ENCODE measurements at regions not wholly inside any gene's neighbourhood (a gene's known extent, or its start where the extent isn't known, plus 50 kb on each side); places are given as distances from the start of the nearest gene placed in this dataset.
"Not testable (repeated sequence)": the region's sequence is repeated elsewhere in the genome, so short reads cannot be mapped to it uniquely, and the experiment has no call there.

DNA sequence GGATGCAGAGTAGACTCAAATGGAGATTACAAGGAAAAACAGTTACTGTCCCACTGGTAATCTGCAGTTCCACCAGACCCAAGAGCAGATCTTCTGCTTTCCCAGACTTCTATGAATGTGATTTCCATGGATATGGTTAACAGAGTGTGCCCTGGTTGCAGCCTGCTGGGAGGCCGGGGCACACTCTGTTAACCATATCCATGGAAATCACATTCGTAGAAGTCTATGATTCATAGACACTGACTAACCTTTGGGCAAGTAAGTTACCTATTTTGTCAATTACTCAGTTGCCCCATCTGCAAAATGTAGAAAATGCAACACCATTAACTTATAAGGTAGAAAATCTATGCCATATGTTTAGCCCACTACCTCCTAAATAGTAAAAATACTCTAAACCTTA, 443.1 kb upstream of the PITX2 start:
- DNase-seq (no peak), ATAC-seq (no peak)
- H3K27me3 Mint-ChIP-seq = no peaks in the 10 kb centered on the region
- no peaks in the 10 kb centered on the region for H3K4me1 Mint-ChIP-seq
- ChIA-PET CTCF (interaction anchor here (1.0 kb wide), 1 partner anchor 15 kb away, joined by 3 read pairs; no protein-coding TSS in a partner anchor), POLR2A (no interaction called here)
- H3K27ac Mint-ChIP-seq = no peak overlapping the region
- no peak overlapping the region for H3K4me3 Mint-ChIP-seq
- no peaks in the 10 kb centered on the region for H3K9me3 Mint-ChIP-seq (ENCODE audit: low read depth)
- intact Hi-C loops (cut with DNase I, micrococcal nuclease) = no loop called here
- no peaks in the 10 kb centered on the region for H3K36me3 Mint-ChIP-seq (ENCODE audit: low read depth)

DNA sequence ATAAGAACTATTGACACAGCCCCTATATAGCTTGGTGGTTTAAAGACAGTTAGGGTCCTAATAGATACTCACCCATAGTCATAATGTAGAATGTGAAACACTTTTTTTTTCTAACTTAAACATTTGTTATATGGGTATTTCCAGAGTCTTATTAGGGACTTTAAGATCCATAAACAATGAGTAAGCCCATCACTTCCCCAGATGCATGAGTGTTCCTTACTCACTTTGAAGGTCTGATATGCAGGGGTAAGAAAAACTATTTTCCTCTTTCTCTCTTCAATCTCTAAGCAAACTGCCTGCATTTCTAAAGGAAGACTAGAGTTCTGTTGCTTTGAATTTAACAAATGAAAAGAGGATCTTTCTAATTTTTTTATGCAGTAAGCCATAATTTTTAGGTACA, 443.6 kb upstream of the PITX2 start:
- no peak overlapping the region for H3K27ac Mint-ChIP-seq
- H3K9me3 Mint-ChIP-seq (ENCODE audit: low read depth) = peaks cover 3% of the 10 kb centered on the region
- ATAC-seq (no peak), DNase-seq (no peak)
- POLR2A ChIA-PET = no interaction called here
- no peaks in the 10 kb centered on the region for H3K36me3 Mint-ChIP-seq (ENCODE audit: low read depth)
- H3K4me3 Mint-ChIP-seq = no peak overlapping the region
- CTCF ChIA-PET = interaction anchor here (1.0 kb wide), 1 partner anchor 15 kb away, joined by 3 read pairs; no protein-coding TSS in a partner anchor
- peaks cover 2% of the 10 kb centered on the region for H3K27me3 Mint-ChIP-seq
- H3K4me1 Mint-ChIP-seq = no peaks in the 10 kb centered on the region
- intact Hi-C loops (cut with DNase I, micrococcal nuclease) = no loop called here

DNA sequence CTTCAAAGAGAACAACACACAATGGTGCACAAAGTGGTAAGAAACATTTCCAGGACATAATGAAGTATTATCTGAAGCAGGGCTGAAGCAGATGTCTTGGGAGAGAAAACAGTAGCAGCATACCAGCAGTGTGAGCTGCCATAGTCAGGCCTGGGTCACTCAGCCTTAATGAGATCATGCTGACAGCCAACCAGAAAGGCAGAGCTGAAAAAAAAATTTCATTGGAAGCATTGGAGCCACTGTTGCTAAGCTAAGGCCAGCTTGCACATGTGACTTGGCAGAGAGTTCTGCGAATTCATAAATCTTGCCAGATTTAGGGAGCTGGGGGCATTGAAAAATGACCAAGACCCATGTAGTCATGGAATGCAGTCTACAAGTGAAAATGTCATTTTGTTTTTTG, 444.0 kb upstream of the PITX2 start:
- Mint-ChIP-seq H3K27ac (no peak overlapping the region), H3K27me3 (peaks cover 2% of the 10 kb centered on the region), H3K36me3 (ENCODE audit: low read depth) (no peaks in the 10 kb centered on the region), H3K4me1 (no peaks in the 10 kb centered on the region), H3K4me3 (no peak overlapping the region), H3K9me3 (ENCODE audit: low read depth) (peaks cover 3% of the 10 kb centered on the region)
- DNase-seq (no peak), ATAC-seq (no peak)
- ChIA-PET POLR2A (no interaction called here), CTCF (interaction anchor here (1.0 kb wide), 1 partner anchor 14 kb away, joined by 3 read pairs; no protein-coding TSS in a partner anchor)
- intact Hi-C loops (cut with DNase I, micrococcal nuclease) = no loop called here

DNA sequence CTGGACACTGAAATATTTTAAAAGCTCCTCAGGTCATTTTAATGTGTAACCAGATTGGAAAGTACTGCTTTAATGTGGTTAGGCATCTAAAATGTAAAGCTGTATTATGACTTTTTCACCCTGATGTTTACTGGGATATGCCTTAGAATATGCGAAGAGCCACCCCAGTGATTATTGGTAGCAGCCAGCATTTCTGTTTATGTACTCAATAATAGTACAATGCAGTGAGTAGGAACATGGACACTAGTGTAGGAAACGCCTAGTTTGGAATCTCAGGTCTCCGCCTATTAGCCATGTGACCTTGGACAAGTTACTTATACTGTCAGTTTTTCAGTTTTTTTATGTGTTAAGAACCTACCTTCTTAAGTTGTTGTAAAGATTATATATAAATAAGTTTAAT, 446.0 kb upstream of the PITX2 start:
- DNase-seq = no peak
- no peak overlapping the region for H3K27ac Mint-ChIP-seq
- no peaks in the 10 kb centered on the region for H3K36me3 Mint-ChIP-seq (ENCODE audit: low read depth)
- no peak overlapping the region for H3K4me3 Mint-ChIP-seq
- no peak for ATAC-seq
- peaks cover 10% of the 10 kb centered on the region for H3K9me3 Mint-ChIP-seq (ENCODE audit: low read depth)
- CTCF ChIA-PET = no interaction called here
- no peaks in the 10 kb centered on the region for H3K4me1 Mint-ChIP-seq
- POLR2A ChIA-PET = no interaction called here
- peaks cover 2% of the 10 kb centered on the region for H3K27me3 Mint-ChIP-seq
- intact Hi-C loops (cut with DNase I, micrococcal nuclease) = no loop called here

DNA sequence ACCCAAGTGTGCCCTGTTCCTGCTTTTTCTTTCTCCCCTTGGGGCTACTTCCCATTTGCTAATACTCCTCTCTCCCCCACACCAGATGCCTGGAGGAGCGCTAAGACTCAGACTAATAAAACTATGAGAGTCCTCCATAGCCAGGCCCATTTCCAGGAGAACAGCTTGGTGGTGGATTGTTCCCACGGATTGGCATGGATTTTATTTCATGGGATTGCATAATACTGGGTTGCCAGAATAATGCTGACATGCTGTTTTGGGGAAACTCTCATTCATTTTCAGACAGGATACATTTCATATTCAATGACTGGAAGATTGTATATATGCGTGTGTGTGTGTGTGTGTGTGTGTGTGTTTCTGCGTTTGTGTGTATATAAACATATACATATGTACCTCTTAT, 447.5 kb upstream of the PITX2 start:
- no peak for DNase-seq
- CTCF ChIA-PET = no interaction called here
- POLR2A ChIA-PET = no interaction called here
- Mint-ChIP-seq H3K27me3 (peaks cover 2% of the 10 kb centered on the region), H3K4me1 (no peaks in the 10 kb centered on the region), H3K4me3 (no peak overlapping the region), H3K27ac (no peak overlapping the region), H3K9me3 (ENCODE audit: low read depth) (peaks cover 10% of the 10 kb centered on the region), H3K36me3 (ENCODE audit: low read depth) (no peaks in the 10 kb centered on the region)
- intact Hi-C loops (cut with DNase I, micrococcal nuclease) = no loop called here
- no peak for ATAC-seq

DNA sequence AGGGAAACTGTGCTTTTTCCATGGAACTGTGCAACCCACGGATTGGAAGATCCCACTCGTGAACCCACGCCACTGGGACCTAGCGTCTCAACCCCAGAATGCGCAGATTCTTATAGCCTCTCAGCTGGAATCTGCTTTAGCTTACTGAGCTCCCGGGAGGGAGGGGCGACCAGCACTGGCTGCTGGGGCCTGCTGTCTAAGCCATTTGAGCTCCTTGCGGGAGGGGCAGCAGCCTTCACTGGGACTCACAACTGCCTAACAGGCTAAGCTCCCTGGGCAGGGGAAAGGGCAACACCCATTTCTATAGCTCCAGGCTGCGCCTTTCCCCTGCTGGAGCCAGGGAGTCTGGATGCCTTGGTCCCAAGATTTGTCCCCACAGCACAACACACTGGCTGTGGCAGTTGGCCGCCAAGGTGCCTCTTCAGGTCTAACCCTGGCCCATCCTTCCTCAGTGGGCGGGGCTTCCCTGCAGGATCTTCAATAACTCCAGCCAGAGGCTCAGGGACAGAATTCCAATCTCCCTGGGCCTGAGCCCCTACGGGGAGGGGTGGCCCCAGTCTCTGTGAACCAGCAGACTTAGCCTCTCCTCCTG, 451.7 kb upstream of the PITX2 start:
- ChIA-PET CTCF (no interaction called here), POLR2A (no interaction called here)
- DNase-seq (no peak), ATAC-seq (no peak)
- no peak overlapping the region for H3K27ac Mint-ChIP-seq
- intact Hi-C loops (cut with DNase I, micrococcal nuclease) = no loop called here
- H3K4me1 Mint-ChIP-seq = no peaks in the 10 kb centered on the region
- H3K4me3 Mint-ChIP-seq = no peak overlapping the region
- H3K9me3 Mint-ChIP-seq (ENCODE audit: low read depth) = peaks cover 21% of the 10 kb centered on the region
- H3K36me3 Mint-ChIP-seq (ENCODE audit: low read depth) = no peaks in the 10 kb centered on the region
- H3K27me3 Mint-ChIP-seq = peaks cover 2% of the 10 kb centered on the region

DNA sequence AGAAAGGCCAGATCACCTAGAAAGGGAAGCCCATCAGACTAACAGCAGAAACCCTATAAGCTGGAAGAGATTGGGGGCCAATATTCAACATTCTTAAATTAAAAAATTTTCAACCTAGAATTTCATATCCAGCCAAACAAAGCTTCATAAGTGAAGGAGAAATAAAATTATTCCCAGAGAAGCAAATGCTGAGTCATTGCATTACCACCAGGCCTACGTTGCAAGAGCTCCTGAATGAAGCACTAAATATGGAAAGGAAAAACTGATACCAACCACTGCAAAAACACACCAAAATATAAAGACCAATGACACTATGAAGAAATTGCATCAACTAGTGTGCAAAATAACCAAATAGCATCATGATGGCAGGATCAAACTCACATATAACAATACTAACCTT, 453.4 kb upstream of the PITX2 start:
- peaks cover 19% of the 10 kb centered on the region for H3K9me3 Mint-ChIP-seq (ENCODE audit: low read depth)
- CTCF ChIA-PET; H3K36me3 Mint-ChIP-seq (ENCODE audit: low read depth); H3K27ac Mint-ChIP-seq; ATAC-seq; DNase-seq; H3K4me1 Mint-ChIP-seq; intact Hi-C loops (cut with DNase I, micrococcal nuclease); H3K27me3 Mint-ChIP-seq; H3K4me3 Mint-ChIP-seq; POLR2A ChIA-PET: not testable (repeated sequence)

DNA sequence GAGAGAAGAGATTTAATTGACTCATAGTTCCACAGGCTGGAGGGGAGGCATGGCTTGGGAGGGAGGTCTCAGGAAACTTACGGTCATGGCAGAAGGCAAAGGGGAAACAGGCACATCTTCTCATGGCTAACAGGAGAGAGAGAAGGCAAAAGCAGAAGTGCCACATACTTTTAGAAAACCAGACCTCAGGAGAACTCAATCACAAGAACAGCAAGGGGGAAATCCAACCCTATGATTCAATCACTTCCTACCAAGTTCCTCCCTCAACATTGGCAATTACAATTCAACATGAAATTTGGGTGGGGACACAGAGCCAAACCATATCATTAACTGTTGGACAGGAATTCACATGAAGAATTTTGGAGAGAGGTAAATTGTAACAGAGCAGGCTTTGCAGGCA, 485.3 kb upstream of the PITX2 start:
- ATAC-seq (no peak), DNase-seq (no peak)
- Mint-ChIP-seq H3K9me3 (ENCODE audit: low read depth) (peaks cover 4% of the 10 kb centered on the region), H3K4me1 (no peaks in the 10 kb centered on the region), H3K27ac (no peak overlapping the region), H3K36me3 (ENCODE audit: low read depth) (no peaks in the 10 kb centered on the region), H3K4me3 (no peak overlapping the region), H3K27me3 (no peaks in the 10 kb centered on the region)
- intact Hi-C loops (cut with DNase I, micrococcal nuclease) = no loop called here
- ChIA-PET CTCF (no interaction called here), POLR2A (no interaction called here)

DNA sequence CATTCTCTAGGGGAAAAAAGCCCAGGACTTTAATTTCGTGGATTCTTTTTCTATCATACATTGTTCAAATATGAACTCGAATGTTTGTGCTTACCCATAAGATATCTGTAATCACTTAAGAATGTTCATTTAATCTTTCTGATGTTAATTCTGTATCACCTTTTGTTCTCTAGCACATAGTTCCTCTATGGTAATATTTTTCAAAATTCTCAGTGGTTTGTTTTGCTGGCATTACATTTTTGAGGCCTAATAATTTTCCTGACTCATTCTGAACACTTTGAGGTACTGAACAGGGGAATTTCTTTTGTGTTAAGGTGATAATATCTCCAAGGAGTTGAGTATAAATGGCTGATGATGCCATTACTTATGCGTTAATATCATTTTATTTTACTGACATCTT, 490.7 kb upstream of the PITX2 start:
- POLR2A ChIA-PET = no interaction called here
- DNase-seq = no peak
- intact Hi-C loops (cut with DNase I, micrococcal nuclease) = no loop called here
- Mint-ChIP-seq H3K36me3 (ENCODE audit: low read depth) (no peaks in the 10 kb centered on the region), H3K27me3 (no peaks in the 10 kb centered on the region), H3K27ac (no peak overlapping the region), H3K4me3 (no peak overlapping the region), H3K4me1 (no peaks in the 10 kb centered on the region), H3K9me3 (ENCODE audit: low read depth) (no peaks in the 10 kb centered on the region)
- CTCF ChIA-PET = no interaction called here
- no peak for ATAC-seq

DNA sequence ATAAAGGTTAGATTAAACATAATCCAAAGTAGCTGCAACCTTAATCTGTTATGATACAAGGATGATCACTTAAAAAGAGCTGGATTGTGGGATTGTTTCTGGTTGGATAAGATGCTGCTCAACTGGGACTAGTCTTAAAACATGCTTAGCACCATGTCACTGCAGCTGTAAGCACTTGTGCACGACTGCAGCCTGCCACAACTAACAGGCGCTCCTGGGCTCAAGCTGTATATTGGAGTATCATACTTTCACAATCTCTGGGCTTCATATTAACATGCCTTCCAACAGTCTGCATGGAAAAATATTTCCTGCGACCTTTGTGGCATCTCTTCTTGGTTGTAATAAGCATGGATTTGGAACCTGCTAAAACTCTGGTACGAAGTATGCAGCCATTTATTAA, 493.0 kb upstream of the PITX2 start:
- Mint-ChIP-seq H3K36me3 (ENCODE audit: low read depth) (no peaks in the 10 kb centered on the region), H3K9me3 (ENCODE audit: low read depth) (peaks cover 6% of the 10 kb centered on the region), H3K27ac (no peak overlapping the region), H3K4me3 (no peak overlapping the region), H3K4me1 (no peaks in the 10 kb centered on the region), H3K27me3 (no peaks in the 10 kb centered on the region)
- intact Hi-C loops (cut with DNase I, micrococcal nuclease) = no loop called here
- ATAC-seq (no peak), DNase-seq (no peak)
- CTCF ChIA-PET = no interaction called here
- POLR2A ChIA-PET = no interaction called here

DNA sequence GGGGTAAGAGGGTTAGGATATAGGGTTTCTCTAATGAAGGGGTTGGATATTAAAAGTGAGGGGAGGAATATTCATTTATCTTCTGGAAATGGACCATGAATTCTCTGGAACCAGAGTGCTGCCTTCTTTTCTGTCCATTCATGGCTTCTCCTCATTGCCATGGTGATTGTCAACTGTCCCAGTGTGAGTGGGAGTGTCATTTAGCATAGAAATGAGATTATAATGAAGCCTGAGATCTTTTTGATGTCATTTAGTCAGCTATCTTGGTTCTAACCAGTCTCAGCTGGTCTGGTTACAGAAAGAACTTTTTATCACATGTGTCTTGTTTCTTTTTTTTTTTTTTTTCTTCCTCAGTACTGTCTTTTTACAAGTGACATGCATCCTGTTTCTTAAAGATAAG, 497.3 kb upstream of the PITX2 start:
- Mint-ChIP-seq H3K27me3 (no peaks in the 10 kb centered on the region), H3K27ac (no peak overlapping the region)
- CTCF ChIA-PET = no interaction called here

DNA sequence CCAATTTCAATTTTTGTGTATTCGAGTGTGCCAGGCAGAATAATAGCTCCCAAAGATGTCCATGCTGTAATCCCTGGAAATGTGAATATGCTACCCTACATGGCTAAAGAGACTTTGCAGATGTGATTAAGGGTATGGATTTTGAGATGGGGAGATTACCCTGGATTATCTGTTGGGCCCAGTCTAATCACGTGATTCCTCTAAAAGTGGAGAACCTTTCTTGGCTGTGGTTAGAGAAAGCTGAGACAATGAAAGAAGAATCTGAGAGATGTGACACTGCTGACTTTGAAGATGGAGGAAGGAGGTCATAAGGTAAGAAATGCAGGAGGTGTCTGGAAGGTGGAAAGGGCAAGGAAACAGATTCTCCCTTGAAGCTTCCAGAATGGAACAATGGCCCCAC, 503.5 kb upstream of the PITX2 start:
- CTCF ChIA-PET = no interaction called here
- no peaks in the 10 kb centered on the region for H3K4me1 Mint-ChIP-seq
- intact Hi-C loops (cut with DNase I, micrococcal nuclease) = no loop called here

More for the DNA sequence above, 497.3 kb upstream of the PITX2 start:
- DNase-seq = no peak
- Mint-ChIP-seq H3K4me3 (no peak overlapping the region), H3K36me3 (ENCODE audit: low read depth) (no peaks in the 10 kb centered on the region), H3K4me1 (no peaks in the 10 kb centered on the region), H3K9me3 (ENCODE audit: low read depth) (peaks cover 8% of the 10 kb centered on the region)
- POLR2A ChIA-PET = no interaction called here
- no peak for ATAC-seq
- intact Hi-C loops (cut with DNase I, micrococcal nuclease) = no loop called here

DNA sequence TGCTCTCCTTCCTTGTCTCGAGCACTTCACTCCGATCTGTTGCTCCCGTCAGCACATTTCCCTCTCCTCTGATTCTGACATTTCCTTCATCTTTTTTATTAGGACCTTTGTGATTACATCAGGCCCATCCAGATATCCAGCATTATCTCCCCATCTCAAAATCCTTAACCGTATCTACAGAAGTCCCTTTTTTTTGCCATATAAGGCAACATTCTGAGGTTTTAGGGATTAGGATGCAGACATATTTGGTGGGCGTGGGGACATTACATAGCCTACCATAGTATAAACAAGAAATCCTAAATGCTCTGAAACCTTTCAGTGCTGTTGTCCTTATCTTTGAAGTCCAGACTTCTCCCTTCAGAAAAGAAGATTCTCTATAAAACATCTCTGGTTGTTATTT, 505.0 kb upstream of the PITX2 start:
- intact Hi-C loops (cut with DNase I, micrococcal nuclease) = no loop called here
- no peak overlapping the region for H3K27ac Mint-ChIP-seq
- CTCF ChIA-PET = interaction anchor here (0.7 kb wide), 1 partner anchor 442 kb away, joined by 3 read pairs; no protein-coding TSS in a partner anchor
- no peak overlapping the region for H3K4me3 Mint-ChIP-seq
- peaks cover 6% of the 10 kb centered on the region for H3K9me3 Mint-ChIP-seq (ENCODE audit: low read depth)
- POLR2A ChIA-PET = no interaction called here
- H3K27me3 Mint-ChIP-seq = no peaks in the 10 kb centered on the region
- H3K36me3 Mint-ChIP-seq (ENCODE audit: low read depth) = no peaks in the 10 kb centered on the region
- ATAC-seq (no peak), DNase-seq (no peak)
- no peaks in the 10 kb centered on the region for H3K4me1 Mint-ChIP-seq

More for the DNA sequence above, 503.5 kb upstream of the PITX2 start:
- DNase-seq = no peak
- Mint-ChIP-seq H3K27ac (no peak overlapping the region), H3K27me3 (no peaks in the 10 kb centered on the region), H3K36me3 (ENCODE audit: low read depth) (no peaks in the 10 kb centered on the region), H3K4me3 (no peak overlapping the region), H3K9me3 (ENCODE audit: low read depth) (peaks cover 6% of the 10 kb centered on the region)
- no peak for ATAC-seq
- POLR2A ChIA-PET = interaction anchor here (0.7 kb wide), 1 partner anchor 1564 kb away, joined by 3 read pairs; no protein-coding TSS in a partner anchor
